HL-60 (cell line): ENCODE measurements at regions not wholly inside any gene's neighbourhood (a gene's known extent, or its start where the extent isn't known, plus 50 kb on each side); places are given as distances from the start of the nearest gene placed in this dataset.

Experiments used
- DNase-seq, 2 experiments: peaks; one replicate each; pipeline ENCODE4 v3.0.0-alpha.2; 2010 to 2020; ENCODE audit warnings: low read depth in 1 of 2, low spot score in 1 of 2
- H3K27ac ChIP-seq: fragments of 250-450 bp; sonication (Bioruptor Pico); replicated peaks from 2 replicates; pipeline ENCODE4 v1.5.1; 2020; ENCODE audit warnings: mild to moderate bottlenecking, moderate library complexity
- H3K27me3 ChIP-seq: fragments of 250-450 bp; sonication (Bioruptor Pico); 2 replicates; pipeline ENCODE4 v1.5.1; 2021; ENCODE audit warnings: mild to moderate bottlenecking, moderate library complexity; ENCODE audit not compliant: insufficient read depth, poor library complexity, severe bottlenecking
- H3K4me3 ChIP-seq: replicated peaks from 2 replicates; pipeline ENCODE4 v1.5.1; 2011; ENCODE audit warnings: mild to moderate bottlenecking, control low read depth, low read length; ENCODE audit not compliant: insufficient read depth
- GABPA ChIP-seq: IDR thresholded peaks from 2 replicates; pipeline ENCODE4 v1.6.1; 2012; ENCODE audit warnings: low read depth
- POLR2AphosphoS5 ChIP-seq: IDR thresholded peaks from 2 replicates; pipeline ENCODE4 v1.6.1; 2012; ENCODE audit warnings: low read depth
- SPI1 ChIP-seq: IDR thresholded peaks from 2 replicates; pipeline ENCODE4 v1.6.1; 2012; ENCODE audit warnings: low read depth, mild to moderate bottlenecking, borderline replicate concordance
- TF ChIP-seq, protein P1 (sequence below): IDR thresholded peaks from one replicate; pipeline ENCODE4 v1.5.1; 2011; ENCODE audit warnings: low read length, control low read depth, inconsistent platforms; ENCODE audit not compliant: insufficient read depth
- TF ChIP-seq, protein P2 (sequence below): IDR thresholded peaks from 2 replicates; pipeline ENCODE4 v1.6.1; 2012; ENCODE audit warnings: low read depth; ENCODE audit not compliant: insufficient replicate concordance

DNA sequence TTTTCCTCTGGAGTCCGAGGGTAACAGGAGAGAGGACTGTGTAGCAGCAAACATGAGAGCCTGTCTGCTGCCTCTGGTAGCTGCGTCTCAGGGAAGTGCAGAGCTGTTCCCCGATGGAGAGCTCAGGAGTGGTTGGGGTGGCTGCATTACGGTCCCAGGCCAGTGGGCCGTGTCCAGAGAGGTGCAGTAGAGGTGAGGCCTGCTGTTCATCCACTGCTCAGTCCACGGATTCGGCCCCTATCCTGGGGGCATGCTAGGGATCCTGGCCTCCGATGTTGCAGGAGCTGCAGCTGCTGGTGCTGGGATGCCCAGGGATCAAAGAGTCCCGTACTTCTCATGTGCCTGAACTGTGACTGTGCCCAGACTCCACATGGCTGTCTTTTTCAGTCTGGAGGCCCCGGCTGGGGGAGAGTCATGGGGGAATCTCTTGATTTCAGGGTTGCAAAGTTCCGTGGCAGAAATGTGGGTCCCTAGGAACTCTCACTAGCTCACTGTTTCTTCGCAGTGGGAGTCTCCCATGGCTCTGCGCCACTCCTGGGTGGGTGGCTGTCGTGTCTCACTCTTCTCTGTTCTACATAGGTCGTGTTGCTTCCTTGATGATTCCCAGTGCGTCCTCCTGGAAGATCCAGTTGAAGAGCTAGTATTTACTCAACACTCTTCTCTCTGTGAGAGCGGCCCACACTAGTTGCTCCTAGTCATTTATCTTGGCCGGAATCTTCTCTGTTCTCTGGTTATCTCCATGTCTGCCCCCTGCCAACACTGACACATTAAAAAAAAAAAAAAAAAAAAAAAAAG lies 109.5 kb upstream of the CENPE start:
- H3K27me3 ChIP-seq = no peaks in the 10 kb centered on the region
- TF ChIP-seq, protein P1, sequence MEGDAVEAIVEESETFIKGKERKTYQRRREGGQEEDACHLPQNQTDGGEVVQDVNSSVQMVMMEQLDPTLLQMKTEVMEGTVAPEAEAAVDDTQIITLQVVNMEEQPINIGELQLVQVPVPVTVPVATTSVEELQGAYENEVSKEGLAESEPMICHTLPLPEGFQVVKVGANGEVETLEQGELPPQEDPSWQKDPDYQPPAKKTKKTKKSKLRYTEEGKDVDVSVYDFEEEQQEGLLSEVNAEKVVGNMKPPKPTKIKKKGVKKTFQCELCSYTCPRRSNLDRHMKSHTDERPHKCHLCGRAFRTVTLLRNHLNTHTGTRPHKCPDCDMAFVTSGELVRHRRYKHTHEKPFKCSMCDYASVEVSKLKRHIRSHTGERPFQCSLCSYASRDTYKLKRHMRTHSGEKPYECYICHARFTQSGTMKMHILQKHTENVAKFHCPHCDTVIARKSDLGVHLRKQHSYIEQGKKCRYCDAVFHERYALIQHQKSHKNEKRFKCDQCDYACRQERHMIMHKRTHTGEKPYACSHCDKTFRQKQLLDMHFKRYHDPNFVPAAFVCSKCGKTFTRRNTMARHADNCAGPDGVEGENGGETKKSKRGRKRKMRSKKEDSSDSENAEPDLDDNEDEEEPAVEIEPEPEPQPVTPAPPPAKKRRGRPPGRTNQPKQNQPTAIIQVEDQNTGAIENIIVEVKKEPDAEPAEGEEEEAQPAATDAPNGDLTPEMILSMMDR = no peak
- TF ChIP-seq SPI1 (no peak), GABPA (no peak), POLR2AphosphoS5 (no peak)
- TF ChIP-seq, protein P2, sequence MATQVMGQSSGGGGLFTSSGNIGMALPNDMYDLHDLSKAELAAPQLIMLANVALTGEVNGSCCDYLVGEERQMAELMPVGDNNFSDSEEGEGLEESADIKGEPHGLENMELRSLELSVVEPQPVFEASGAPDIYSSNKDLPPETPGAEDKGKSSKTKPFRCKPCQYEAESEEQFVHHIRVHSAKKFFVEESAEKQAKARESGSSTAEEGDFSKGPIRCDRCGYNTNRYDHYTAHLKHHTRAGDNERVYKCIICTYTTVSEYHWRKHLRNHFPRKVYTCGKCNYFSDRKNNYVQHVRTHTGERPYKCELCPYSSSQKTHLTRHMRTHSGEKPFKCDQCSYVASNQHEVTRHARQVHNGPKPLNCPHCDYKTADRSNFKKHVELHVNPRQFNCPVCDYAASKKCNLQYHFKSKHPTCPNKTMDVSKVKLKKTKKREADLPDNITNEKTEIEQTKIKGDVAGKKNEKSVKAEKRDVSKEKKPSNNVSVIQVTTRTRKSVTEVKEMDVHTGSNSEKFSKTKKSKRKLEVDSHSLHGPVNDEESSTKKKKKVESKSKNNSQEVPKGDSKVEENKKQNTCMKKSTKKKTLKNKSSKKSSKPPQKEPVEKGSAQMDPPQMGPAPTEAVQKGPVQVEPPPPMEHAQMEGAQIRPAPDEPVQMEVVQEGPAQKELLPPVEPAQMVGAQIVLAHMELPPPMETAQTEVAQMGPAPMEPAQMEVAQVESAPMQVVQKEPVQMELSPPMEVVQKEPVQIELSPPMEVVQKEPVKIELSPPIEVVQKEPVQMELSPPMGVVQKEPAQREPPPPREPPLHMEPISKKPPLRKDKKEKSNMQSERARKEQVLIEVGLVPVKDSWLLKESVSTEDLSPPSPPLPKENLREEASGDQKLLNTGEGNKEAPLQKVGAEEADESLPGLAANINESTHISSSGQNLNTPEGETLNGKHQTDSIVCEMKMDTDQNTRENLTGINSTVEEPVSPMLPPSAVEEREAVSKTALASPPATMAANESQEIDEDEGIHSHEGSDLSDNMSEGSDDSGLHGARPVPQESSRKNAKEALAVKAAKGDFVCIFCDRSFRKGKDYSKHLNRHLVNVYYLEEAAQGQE = no peak
- no peak for DNase-seq
- H3K27ac ChIP-seq = no peak overlapping the region
- no peak overlapping the region for H3K4me3 ChIP-seq

DNA sequence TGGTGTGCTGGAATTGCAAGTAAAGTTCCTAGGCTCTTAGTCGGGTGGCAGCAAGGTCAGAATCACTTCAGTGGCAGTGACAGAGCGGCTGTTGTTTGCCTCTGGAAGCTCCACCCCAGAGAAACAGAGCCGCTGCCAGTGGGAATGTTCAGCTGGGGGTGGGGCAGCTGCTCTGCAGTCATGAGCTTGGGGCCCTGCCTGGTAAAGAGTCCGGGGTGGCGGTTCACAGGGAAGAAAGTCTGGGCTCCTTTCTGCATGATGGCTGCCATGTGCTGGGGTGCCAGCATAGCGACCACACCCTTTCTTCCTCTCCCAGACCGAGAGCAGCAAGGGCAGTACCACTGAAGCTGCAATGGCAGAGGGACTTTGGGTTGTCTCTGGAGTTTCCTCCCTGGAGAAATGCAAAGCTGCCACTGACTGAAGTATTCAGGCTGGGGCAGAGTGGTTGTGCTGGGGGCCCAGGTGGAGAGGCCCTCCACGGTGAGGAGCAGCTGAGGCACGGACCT lies 108.8 kb upstream of the CENPE start:
- Histone ChIP-seq H3K4me3 (no peak overlapping the region), H3K27ac (no peak overlapping the region), H3K27me3 (no peaks in the 10 kb centered on the region)
- no peak for TF ChIP-seq POLR2AphosphoS5
- TF ChIP-seq, protein P1 = no peak
- TF ChIP-seq SPI1 = no peak
- TF ChIP-seq GABPA = no peak
- TF ChIP-seq, protein P2 = no peak
- no peak for DNase-seq

DNA sequence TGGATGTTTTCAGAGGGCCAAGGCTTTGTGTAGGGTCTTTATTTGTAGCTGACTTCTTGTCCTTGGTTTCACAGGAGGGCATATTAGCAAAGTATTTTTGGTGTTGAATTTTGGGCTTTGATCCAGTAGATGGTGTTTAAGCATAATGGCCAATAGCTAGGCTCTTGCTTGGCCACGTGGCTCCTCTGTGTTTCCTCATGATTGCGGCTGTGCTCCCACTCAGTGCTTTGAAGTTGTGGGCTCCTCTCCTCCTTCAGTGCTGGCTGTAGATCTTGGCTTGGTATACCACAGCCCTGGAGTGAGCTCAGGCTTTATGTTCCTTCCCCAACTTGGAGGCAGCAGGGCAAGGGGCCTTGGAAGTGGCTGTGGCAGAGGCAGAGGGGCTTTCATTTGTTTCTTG lies 107.2 kb upstream of the CENPE start:
- H3K27ac ChIP-seq = no peak overlapping the region
- H3K4me3 ChIP-seq = no peak overlapping the region
- no peak for DNase-seq
- H3K27me3 ChIP-seq = no peaks in the 10 kb centered on the region
- no peak for TF ChIP-seq GABPA
- no peak for TF ChIP-seq POLR2AphosphoS5
- TF ChIP-seq SPI1 = no peak
- TF ChIP-seq, protein P1 = no peak
- TF ChIP-seq, protein P2 = no peak
